ENCODE measurements at regions not wholly inside any gene's neighbourhood (a gene's known extent, or its start where the extent isn't known, plus 50 kb on each side); places are given as distances from the start of the nearest gene placed in this dataset.

- no peak for DNase-seq (ENCODE audit: low spot score)
- no peak for TF ChIP-seq CTCF (IDR thresholded peaks at IDR 0.05; ENCODE audit: borderline replicate concordance, control extremely low read depth, extremely low read depth, insufficient read depth, missing control alignments)
- in situ Hi-C loops (cut with MboI; ENCODE audit: low sequenced_read_pairs, unreplicated experiment), result no loop called here
Observed at GRCh38 chr5:135236228-135236907, 162.7 kb downstream of the MACROH2A1 start.

- in situ Hi-C loops (cut with MboI; ENCODE audit: low sequenced_read_pairs, unreplicated experiment), result no loop called here
- TF ChIP-seq CTCF (IDR thresholded peaks at IDR 0.05; ENCODE audit: borderline replicate concordance, control extremely low read depth, extremely low read depth, insufficient read depth, missing control alignments), result no peak
- no peak for DNase-seq (ENCODE audit: low spot score)
Observed at GRCh38 chr5:135235551-135236227, 163.3 kb downstream of the MACROH2A1 start.

- TF ChIP-seq CTCF (IDR thresholded peaks at IDR 0.05; ENCODE audit: borderline replicate concordance, control extremely low read depth, extremely low read depth, insufficient read depth, missing control alignments), result no peak
- DNase-seq (ENCODE audit: low spot score), result no peak
- in situ Hi-C loops (cut with MboI; ENCODE audit: low sequenced_read_pairs, unreplicated experiment), result no loop called here
Observed at GRCh38 chr5:135234666-135235401, 164.2 kb downstream of the MACROH2A1 start.

GRCh38 chr5:135234242-135234641 is 164.8 kb downstream of the MACROH2A1 start:
- in situ Hi-C loops (cut with MboI; ENCODE audit: low sequenced_read_pairs, unreplicated experiment), result no loop called here
- DNase-seq (ENCODE audit: low spot score), result no peak
- no peak for TF ChIP-seq CTCF (IDR thresholded peaks at IDR 0.05; ENCODE audit: borderline replicate concordance, control extremely low read depth, extremely low read depth, insufficient read depth, missing control alignments)

GRCh38 chr5:135233477-135233876 is 165.6 kb downstream of the MACROH2A1 start:
- in situ Hi-C loops (cut with MboI; ENCODE audit: low sequenced_read_pairs, unreplicated experiment), result no loop called here
- no peak for DNase-seq (ENCODE audit: low spot score)
- no peak for TF ChIP-seq CTCF (IDR thresholded peaks at IDR 0.05; ENCODE audit: borderline replicate concordance, control extremely low read depth, extremely low read depth, insufficient read depth, missing control alignments)

GRCh38 chr5:135232958-135233357 is 166.1 kb downstream of the MACROH2A1 start:
- in situ Hi-C loops (cut with MboI; ENCODE audit: low sequenced_read_pairs, unreplicated experiment), result no loop called here
- no peak for DNase-seq (ENCODE audit: low spot score)
- no peak for TF ChIP-seq CTCF (IDR thresholded peaks at IDR 0.05; ENCODE audit: borderline replicate concordance, control extremely low read depth, extremely low read depth, insufficient read depth, missing control alignments)
